ENCODE measurements at regions not wholly inside any gene's neighbourhood (a gene's known extent, or its start where the extent isn't known, plus 50 kb on each side); places are given as distances from the start of the nearest gene placed in this dataset.

- TF ChIP-seq CTCF (IDR thresholded peaks at IDR 0.05) = no peak
- no peak overlapping the region for H2AFZ ChIP-seq
- no peak overlapping the region for H3K4me2 ChIP-seq (ENCODE audit: low read length)
- H3K4me1 ChIP-seq = no peaks in the 10 kb centered on the region
- H3K9me3 ChIP-seq (ENCODE audit: control insufficient read depth, low read length) = no peaks in the 10 kb centered on the region
- no peak overlapping the region for H3K27ac ChIP-seq
- H3K9ac ChIP-seq = no peak overlapping the region
- no peaks in the 10 kb centered on the region for H3K36me3 ChIP-seq (ENCODE audit: control insufficient read depth, insufficient read depth, low read length)
- no peak overlapping the region for H3K4me3 ChIP-seq (ENCODE audit: low read depth, low read length)
- H3K27me3 ChIP-seq (ENCODE audit: control insufficient read depth, insufficient read depth, low read length) = no peaks in the 10 kb centered on the region
- no peaks in the 10 kb centered on the region for H3K79me2 ChIP-seq
Measured at GRCh38 chr3:135310317-135310716, 515.3 kb downstream of the EPHB1 start.

- no peaks in the 10 kb centered on the region for H3K27me3 ChIP-seq (ENCODE audit: control insufficient read depth, insufficient read depth, low read length)
- H3K4me2 ChIP-seq (ENCODE audit: low read length) = no peak overlapping the region
- no peak overlapping the region for H3K4me3 ChIP-seq (ENCODE audit: low read depth, low read length)
- no peaks in the 10 kb centered on the region for H3K36me3 ChIP-seq (ENCODE audit: control insufficient read depth, insufficient read depth, low read length)
- H3K4me1 ChIP-seq = no peaks in the 10 kb centered on the region
- no peak for TF ChIP-seq CTCF (IDR thresholded peaks at IDR 0.05)
- no peaks in the 10 kb centered on the region for H3K79me2 ChIP-seq
- H3K9me3 ChIP-seq (ENCODE audit: control insufficient read depth, low read length) = no peaks in the 10 kb centered on the region
- no peak overlapping the region for H3K9ac ChIP-seq
- H3K27ac ChIP-seq = no peak overlapping the region
- H2AFZ ChIP-seq = no peak overlapping the region
Measured at GRCh38 chr3:135311699-135312098, 516.6 kb downstream of the EPHB1 start.

- no peaks in the 10 kb centered on the region for H3K4me1 ChIP-seq
- H3K79me2 ChIP-seq = no peaks in the 10 kb centered on the region
- no peak overlapping the region for H3K9ac ChIP-seq
- no peak for TF ChIP-seq CTCF (IDR thresholded peaks at IDR 0.05)
- H3K27me3 ChIP-seq (ENCODE audit: control insufficient read depth, insufficient read depth, low read length) = no peaks in the 10 kb centered on the region
- H3K4me3 ChIP-seq (ENCODE audit: low read depth, low read length) = no peak overlapping the region
- H3K27ac ChIP-seq = no peak overlapping the region
- H2AFZ ChIP-seq = no peak overlapping the region
- no peak overlapping the region for H3K4me2 ChIP-seq (ENCODE audit: low read length)
- no peaks in the 10 kb centered on the region for H3K9me3 ChIP-seq (ENCODE audit: control insufficient read depth, low read length)
- H3K36me3 ChIP-seq (ENCODE audit: control insufficient read depth, insufficient read depth, low read length) = no peaks in the 10 kb centered on the region
Measured at GRCh38 chr3:135314237-135314636, 519.2 kb downstream of the EPHB1 start.

- Histone ChIP-seq H3K4me2 (ENCODE audit: low read length) (no peak overlapping the region), H3K27ac (no peak overlapping the region), H2AFZ (no peak overlapping the region), H3K4me3 (ENCODE audit: low read depth, low read length) (no peak overlapping the region), H3K36me3 (ENCODE audit: control insufficient read depth, insufficient read depth, low read length) (no peaks in the 10 kb centered on the region), H3K79me2 (no peaks in the 10 kb centered on the region), H3K9ac (no peak overlapping the region), H3K4me1 (no peaks in the 10 kb centered on the region), H3K27me3 (ENCODE audit: control insufficient read depth, insufficient read depth, low read length) (no peaks in the 10 kb centered on the region), H3K9me3 (ENCODE audit: control insufficient read depth, low read length) (no peaks in the 10 kb centered on the region)
- no peak for TF ChIP-seq CTCF (IDR thresholded peaks at IDR 0.05)
Measured at GRCh38 chr3:135324301-135324700, 529.2 kb downstream of the EPHB1 start.

- H3K4me3 ChIP-seq (ENCODE audit: low read depth, low read length) = no peak overlapping the region
- no peaks in the 10 kb centered on the region for H3K36me3 ChIP-seq (ENCODE audit: control insufficient read depth, insufficient read depth, low read length)
- no peak overlapping the region for H2AFZ ChIP-seq
- H3K9me3 ChIP-seq (ENCODE audit: control insufficient read depth, low read length) = no peaks in the 10 kb centered on the region
- H3K27ac ChIP-seq = no peak overlapping the region
- no peak overlapping the region for H3K4me2 ChIP-seq (ENCODE audit: low read length)
- H3K27me3 ChIP-seq (ENCODE audit: control insufficient read depth, insufficient read depth, low read length) = no peaks in the 10 kb centered on the region
- TF ChIP-seq CTCF (IDR thresholded peaks at IDR 0.05) = no peak
- no peak overlapping the region for H3K9ac ChIP-seq
- H3K79me2 ChIP-seq = no peaks in the 10 kb centered on the region
- no peaks in the 10 kb centered on the region for H3K4me1 ChIP-seq
Measured at GRCh38 chr3:135325096-135325495, 530.0 kb downstream of the EPHB1 start.

Data from parathyroid adenoma (tissue), 2 donors.